HCT116 (cell line): ENCODE measurements at regions not wholly inside any gene's neighbourhood (a gene's known extent, or its start where the extent isn't known, plus 50 kb on each side); places are given as distances from the start of the nearest gene placed in this dataset.

Experiments
- ATAC-seq: fragments of 200-7000 bp; cut with Tn5 transposase; 2 replicates; pipeline ENCODE4 v1.9.1; 2020; ENCODE audit warnings: mild to moderate bottlenecking, moderate library complexity
- BruUV-seq: library from RNA; stranded (reverse); fragments of 400-500 nt; replicated peaks from 2 replicates; lab custom pipeline; 2021; lab: Mats Ljungman, UMichigan
- CTCF ChIA-PET: fragments of 300-600 bp; sonication (Branson Sonifier 250); formaldehyde crosslinking; loops from one replicate; lab custom pipeline; 2021; ENCODE audit warnings: antibody characterized with exemption; lab: Charles Lee
- POLR2A ChIA-PET: fragments of 300-600, 350-600 bp; sonication (Branson Sonifier 250); formaldehyde crosslinking; loops from one replicate; lab custom pipeline; 2021; ENCODE audit warnings: antibody characterized with exemption; lab: Charles Lee
- RAD21 ChIA-PET, 2 experiments: fragments of 300-600 bp; sonication (Branson Sonifier 250); formaldehyde crosslinking; loops; one replicate each; lab custom pipeline; 2023; ENCODE audit warnings: low total read pairs in 2 of 2; ENCODE audit not compliant: uncharacterized antibody in 2 of 2, unreplicated experiment in 2 of 2, low non-redundant PET in 1 of 2; lab: Charles Lee
- DNase-seq: peaks from one replicate; pipeline ENCODE4 v3.0.0-alpha.2; 2010; ENCODE audit warnings: low read depth, low spot score
- H2AFZ ChIP-seq: fragments of 200-600 bp; shearing (Covaris generic), sonication (generic); 2 replicates; pipeline ENCODE4 v1.6.1; 2017; ENCODE audit warnings: low read depth, mixed run types, mixed read lengths, antibody characterized with exemption, low read length; ENCODE audit not compliant: poor library complexity, severe bottlenecking
- H3K27ac ChIP-seq: 2 replicates; pipeline ENCODE4 v1.5.1; 2012; ENCODE audit warnings: low read depth, low read length
- H3K27me3 ChIP-seq: fragments of 200-600 bp; sonication (generic); 2 replicates; pipeline ENCODE4 v1.6.1; 2016; ENCODE audit warnings: mixed run types, low read length, mixed read lengths; ENCODE audit not compliant: insufficient read depth
- H3K36me3 ChIP-seq, 2 experiments: fragments of 200-500 bp in 1 of 2; fragments of 200-600 bp in 1 of 2; sonication (Bioruptor generic) in 1 of 2; sonication (generic) in 1 of 2; 2 replicates each; pipeline versions ENCODE4 v1.5.1 to v1.6.1; 2014 to 2016; ENCODE audit warnings: low read length in 2 of 2, inconsistent platforms in 1 of 2, mixed read lengths in 1 of 2, mixed run types in 1 of 2; ENCODE audit not compliant: insufficient read depth in 2 of 2, control insufficient read depth in 1 of 2
- H3K4me1 ChIP-seq, 2 experiments: fragments of 200-600 bp in 1 of 2; sonication (generic) in 1 of 2; 2 replicates each; pipeline versions ENCODE4 v1.5.1 to v1.6.1; 2012 to 2017; ENCODE audit warnings: low read length in 2 of 2, inconsistent platforms in 1 of 2, mild to moderate bottlenecking in 1 of 2, mixed read lengths in 1 of 2, mixed run types in 1 of 2, moderate library complexity in 1 of 2; ENCODE audit not compliant: insufficient read depth in 2 of 2, control insufficient read depth in 1 of 2
- H3K4me2 ChIP-seq: fragments of 200-600 bp; sonication (generic); 2 replicates; pipeline ENCODE4 v1.6.1; 2017; ENCODE audit warnings: mixed run types, low read length, mixed read lengths
- H3K4me3 ChIP-seq, 2 experiments: fragments of 200-600 bp in 1 of 2; sonication (generic) in 1 of 2; replicated peaks in 1 of 2; 2 replicates each; pipeline ENCODE4 v1.5.1; 2011 to 2016; ENCODE audit warnings: low read length in 2 of 2, control low read depth in 1 of 2, low read depth in 1 of 2, mild to moderate bottlenecking in 1 of 2, mixed read lengths in 1 of 2, mixed run types in 1 of 2
- H3K79me2 ChIP-seq: fragments of 200-600 bp; sonication (generic); 2 replicates; pipeline ENCODE4 v1.6.1; 2017; ENCODE audit warnings: mild to moderate bottlenecking, mixed run types, low read length, moderate library complexity, mixed read lengths; ENCODE audit not compliant: insufficient read depth
- H3K9ac ChIP-seq: fragments of 200-600 bp; sonication (generic); 2 replicates; pipeline ENCODE4 v1.6.1; 2016; ENCODE audit warnings: low read length, mixed read lengths
- H3K9me2 ChIP-seq: fragments of 200-600 bp; sonication (generic), shearing (Covaris generic); 2 replicates; pipeline ENCODE4 v1.6.1; 2017; ENCODE audit warnings: mixed run types, mild to moderate bottlenecking, moderate library complexity; ENCODE audit not compliant: insufficient read depth
- H3K9me3 ChIP-seq, 2 experiments: fragments of 200-500 bp in 1 of 2; fragments of 200-600 bp in 1 of 2; sonication (Bioruptor generic) in 1 of 2; sonication (generic) in 1 of 2; 2 replicates each; pipeline ENCODE4 v1.6.1; 2014 to 2017; ENCODE audit warnings: low read length in 2 of 2, mixed read lengths in 2 of 2, inconsistent platforms in 1 of 2, low read depth in 1 of 2, mild to moderate bottlenecking in 1 of 2, mixed run types in 1 of 2, moderate library complexity in 1 of 2; ENCODE audit not compliant: control insufficient read depth in 1 of 2, insufficient read depth in 1 of 2
- H4K20me1 ChIP-seq: fragments of 200-600 bp; sonication (generic), shearing (Covaris generic); 2 replicates; pipeline ENCODE4 v1.6.1; 2017; ENCODE audit warnings: mixed run types, mild to moderate bottlenecking, moderate library complexity; ENCODE audit not compliant: insufficient read depth
- CBX3 ChIP-seq: IDR thresholded peaks from 2 replicates; pipeline ENCODE4 v1.6.1; 2012; ENCODE audit warnings: low read depth
- CEBPB ChIP-seq: IDR thresholded peaks from 2 replicates; pipeline ENCODE4 v1.6.1; 2012; ENCODE audit warnings: low read depth
- EGR1 ChIP-seq: IDR thresholded peaks from 2 replicates; pipeline ENCODE4 v1.6.1; 2012; ENCODE audit warnings: low read depth
- ELF1 ChIP-seq: IDR thresholded peaks from 2 replicates; pipeline ENCODE4 v1.6.1; 2012; ENCODE audit warnings: low read depth, borderline replicate concordance
- EZH2 ChIP-seq: fragments of 200-600 bp; sonication (generic); IDR thresholded peaks from 2 replicates; pipeline ENCODE4 v1.6.1; 2017; ENCODE audit warnings: antibody characterized with exemption, mixed run types
- EZH2phosphoT487 ChIP-seq: fragments of 200-600 bp; IDR thresholded peaks from 2 replicates; pipeline ENCODE4 v1.6.1; 2018; ENCODE audit warnings: antibody characterized with exemption, borderline replicate concordance
- FOSL1 ChIP-seq: IDR thresholded peaks from 2 replicates; pipeline ENCODE4 v1.6.1; 2012; ENCODE audit warnings: low read depth
- JUND ChIP-seq: IDR thresholded peaks from 2 replicates; pipeline ENCODE4 v1.6.1; 2012
- POLR2A ChIP-seq: IDR thresholded peaks from 2 replicates; pipeline ENCODE4 v1.7.0; 2011; ENCODE audit warnings: borderline replicate concordance; ENCODE audit not compliant: insufficient read depth, insufficient read length; ENCODE audit errors: extremely low read depth
- POLR2AphosphoS5 ChIP-seq: IDR thresholded peaks from 2 replicates; pipeline ENCODE4 v1.6.1; 2011; ENCODE audit warnings: mild to moderate bottlenecking, low read depth, low read length, moderate library complexity
- SP1 ChIP-seq: IDR thresholded peaks from 2 replicates; pipeline ENCODE4 v1.6.1; 2012; ENCODE audit warnings: low read depth
- ZNF274 ChIP-seq: fragments of 200-500 bp; sonication (Bioruptor generic); IDR thresholded peaks from 2 replicates; pipeline ENCODE4 v1.6.1; 2014; ENCODE audit warnings: mild to moderate bottlenecking, low read depth, low read length, inconsistent platforms
- intact Hi-C: fragments of 100-400 bp; cut with micrococcal nuclease; formaldehyde crosslinking; loops from 2 replicates; pipeline ENCODE4 v1.10.0; 2022
- TF ChIP-seq, protein P1 (sequence below): IDR thresholded peaks from 2 replicates; pipeline ENCODE4 v1.6.1; 2012; ENCODE audit warnings: low read depth
- TF ChIP-seq, protein P2 (sequence below): IDR thresholded peaks from 2 replicates; pipeline ENCODE4 v1.6.1; 2012
- TF ChIP-seq, protein P3 (sequence below): IDR thresholded peaks from 2 replicates; pipeline ENCODE4 v1.6.1; 2011; ENCODE audit warnings: mild to moderate bottlenecking, low read length, moderate library complexity; ENCODE audit not compliant: insufficient replicate concordance; ENCODE audit errors: extremely low read depth
- TF ChIP-seq, protein P4 (sequence below), 3 experiments: fragments of 200-600 bp in 1 of 3; sonication (generic) in 1 of 3; IDR thresholded peaks in 2 of 3; conservative IDR thresholded peaks in 1 of 3; 2 replicates each; pipeline ENCODE4 v1.5.1; 2012 to 2017; ENCODE audit warnings: low read depth in 2 of 3, low read length in 2 of 3, antibody characterized with exemption in 1 of 3, borderline replicate concordance in 1 of 3, control low read depth in 1 of 3, mild to moderate bottlenecking in 1 of 3, mixed read lengths in 1 of 3, mixed run types in 1 of 3, moderate library complexity in 1 of 3; ENCODE audit not compliant: insufficient read depth in 1 of 3
- TF ChIP-seq, protein P5 (sequence below): IDR thresholded peaks from 2 replicates; pipeline ENCODE4 v1.6.1; 2012

DNA sequence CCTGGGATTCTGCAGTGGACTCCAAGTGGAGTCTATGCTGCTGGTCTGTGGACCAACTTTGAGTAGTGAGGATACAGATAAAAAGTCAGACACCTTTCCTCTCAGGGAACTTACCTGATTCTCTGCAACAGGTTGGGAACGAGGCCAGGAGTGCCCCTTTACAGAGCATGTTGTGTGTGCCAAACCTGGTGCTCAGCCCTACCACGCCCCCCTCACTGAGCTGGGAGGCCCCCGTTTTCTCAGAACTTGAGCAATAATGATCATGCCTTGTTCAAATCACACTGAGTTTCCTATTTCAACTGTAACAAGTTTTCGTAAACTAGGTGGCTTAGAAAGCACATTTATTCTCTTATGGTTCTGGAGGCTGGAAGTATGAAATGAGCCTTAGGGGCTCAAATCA, 182.0 kb downstream of the COPRS start:
- no peaks in the 10 kb centered on the region for H3K9me2 ChIP-seq
- peaks cover 0 to 16% of the 10 kb centered on the region in 2 experiments; a peak in 3 of 4 replicates for H3K4me1 ChIP-seq
- no peak overlapping the region for H3K27ac ChIP-seq
- H3K79me2 ChIP-seq, result no peaks in the 10 kb centered on the region
- H4K20me1 ChIP-seq, result no peaks in the 10 kb centered on the region
- H3K36me3 ChIP-seq, result no peaks in the 10 kb centered on the region
- intact Hi-C loops, result no loop called here
- no peaks in the 10 kb centered on the region for H3K9me3 ChIP-seq
- H3K9ac ChIP-seq, result no peak overlapping the region
- no peak overlapping the region for H3K4me3 ChIP-seq
- no peaks in the 10 kb centered on the region for H3K27me3 ChIP-seq
- no TSS peak for BruUV-seq
- CTCF ChIA-PET, result no interaction called here
- DNase-seq (no peak), ATAC-seq (no peak)
- no peak overlapping the region for H2AFZ ChIP-seq
- RAD21 ChIA-PET, result no interaction called here
- no peak overlapping the region for H3K4me2 ChIP-seq
- TF ChIP-seq CEBPB, result no peak
- TF ChIP-seq ZNF274, result no peak
- no peak for TF ChIP-seq JUND
- TF ChIP-seq EGR1, result no peak
- no peak for TF ChIP-seq FOSL1
- TF ChIP-seq, protein P1, sequence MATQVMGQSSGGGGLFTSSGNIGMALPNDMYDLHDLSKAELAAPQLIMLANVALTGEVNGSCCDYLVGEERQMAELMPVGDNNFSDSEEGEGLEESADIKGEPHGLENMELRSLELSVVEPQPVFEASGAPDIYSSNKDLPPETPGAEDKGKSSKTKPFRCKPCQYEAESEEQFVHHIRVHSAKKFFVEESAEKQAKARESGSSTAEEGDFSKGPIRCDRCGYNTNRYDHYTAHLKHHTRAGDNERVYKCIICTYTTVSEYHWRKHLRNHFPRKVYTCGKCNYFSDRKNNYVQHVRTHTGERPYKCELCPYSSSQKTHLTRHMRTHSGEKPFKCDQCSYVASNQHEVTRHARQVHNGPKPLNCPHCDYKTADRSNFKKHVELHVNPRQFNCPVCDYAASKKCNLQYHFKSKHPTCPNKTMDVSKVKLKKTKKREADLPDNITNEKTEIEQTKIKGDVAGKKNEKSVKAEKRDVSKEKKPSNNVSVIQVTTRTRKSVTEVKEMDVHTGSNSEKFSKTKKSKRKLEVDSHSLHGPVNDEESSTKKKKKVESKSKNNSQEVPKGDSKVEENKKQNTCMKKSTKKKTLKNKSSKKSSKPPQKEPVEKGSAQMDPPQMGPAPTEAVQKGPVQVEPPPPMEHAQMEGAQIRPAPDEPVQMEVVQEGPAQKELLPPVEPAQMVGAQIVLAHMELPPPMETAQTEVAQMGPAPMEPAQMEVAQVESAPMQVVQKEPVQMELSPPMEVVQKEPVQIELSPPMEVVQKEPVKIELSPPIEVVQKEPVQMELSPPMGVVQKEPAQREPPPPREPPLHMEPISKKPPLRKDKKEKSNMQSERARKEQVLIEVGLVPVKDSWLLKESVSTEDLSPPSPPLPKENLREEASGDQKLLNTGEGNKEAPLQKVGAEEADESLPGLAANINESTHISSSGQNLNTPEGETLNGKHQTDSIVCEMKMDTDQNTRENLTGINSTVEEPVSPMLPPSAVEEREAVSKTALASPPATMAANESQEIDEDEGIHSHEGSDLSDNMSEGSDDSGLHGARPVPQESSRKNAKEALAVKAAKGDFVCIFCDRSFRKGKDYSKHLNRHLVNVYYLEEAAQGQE, result no peak
- TF ChIP-seq, protein P2, sequence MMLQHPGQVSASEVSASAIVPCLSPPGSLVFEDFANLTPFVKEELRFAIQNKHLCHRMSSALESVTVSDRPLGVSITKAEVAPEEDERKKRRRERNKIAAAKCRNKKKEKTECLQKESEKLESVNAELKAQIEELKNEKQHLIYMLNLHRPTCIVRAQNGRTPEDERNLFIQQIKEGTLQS, result no peak
- TF ChIP-seq, protein P3, sequence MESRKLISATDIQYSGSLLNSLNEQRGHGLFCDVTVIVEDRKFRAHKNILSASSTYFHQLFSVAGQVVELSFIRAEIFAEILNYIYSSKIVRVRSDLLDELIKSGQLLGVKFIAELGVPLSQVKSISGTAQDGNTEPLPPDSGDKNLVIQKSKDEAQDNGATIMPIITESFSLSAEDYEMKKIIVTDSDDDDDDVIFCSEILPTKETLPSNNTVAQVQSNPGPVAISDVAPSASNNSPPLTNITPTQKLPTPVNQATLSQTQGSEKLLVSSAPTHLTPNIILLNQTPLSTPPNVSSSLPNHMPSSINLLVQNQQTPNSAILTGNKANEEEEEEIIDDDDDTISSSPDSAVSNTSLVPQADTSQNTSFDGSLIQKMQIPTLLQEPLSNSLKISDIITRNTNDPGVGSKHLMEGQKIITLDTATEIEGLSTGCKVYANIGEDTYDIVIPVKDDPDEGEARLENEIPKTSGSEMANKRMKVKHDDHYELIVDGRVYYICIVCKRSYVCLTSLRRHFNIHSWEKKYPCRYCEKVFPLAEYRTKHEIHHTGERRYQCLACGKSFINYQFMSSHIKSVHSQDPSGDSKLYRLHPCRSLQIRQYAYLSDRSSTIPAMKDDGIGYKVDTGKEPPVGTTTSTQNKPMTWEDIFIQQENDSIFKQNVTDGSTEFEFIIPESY, result no peak
- TF ChIP-seq EZH2phosphoT487, result no peak
- no peak for TF ChIP-seq SP1
- TF ChIP-seq EZH2, result no peak
- no peak for TF ChIP-seq POLR2A
- TF ChIP-seq CBX3, result no peak
- TF ChIP-seq, protein P4, sequence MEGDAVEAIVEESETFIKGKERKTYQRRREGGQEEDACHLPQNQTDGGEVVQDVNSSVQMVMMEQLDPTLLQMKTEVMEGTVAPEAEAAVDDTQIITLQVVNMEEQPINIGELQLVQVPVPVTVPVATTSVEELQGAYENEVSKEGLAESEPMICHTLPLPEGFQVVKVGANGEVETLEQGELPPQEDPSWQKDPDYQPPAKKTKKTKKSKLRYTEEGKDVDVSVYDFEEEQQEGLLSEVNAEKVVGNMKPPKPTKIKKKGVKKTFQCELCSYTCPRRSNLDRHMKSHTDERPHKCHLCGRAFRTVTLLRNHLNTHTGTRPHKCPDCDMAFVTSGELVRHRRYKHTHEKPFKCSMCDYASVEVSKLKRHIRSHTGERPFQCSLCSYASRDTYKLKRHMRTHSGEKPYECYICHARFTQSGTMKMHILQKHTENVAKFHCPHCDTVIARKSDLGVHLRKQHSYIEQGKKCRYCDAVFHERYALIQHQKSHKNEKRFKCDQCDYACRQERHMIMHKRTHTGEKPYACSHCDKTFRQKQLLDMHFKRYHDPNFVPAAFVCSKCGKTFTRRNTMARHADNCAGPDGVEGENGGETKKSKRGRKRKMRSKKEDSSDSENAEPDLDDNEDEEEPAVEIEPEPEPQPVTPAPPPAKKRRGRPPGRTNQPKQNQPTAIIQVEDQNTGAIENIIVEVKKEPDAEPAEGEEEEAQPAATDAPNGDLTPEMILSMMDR (IDR thresholded peaks at IDR 0.05 in 2 of 3, conservative IDR thresholded peaks at IDR 0.05 in 1 of 3; ENCODE audit: borderline replicate concordance in 1 of 3, insufficient read depth in 1 of 3, low read depth in 2 of 3, low read length in 2 of 3), result no peak
- no peak for TF ChIP-seq POLR2AphosphoS5
- TF ChIP-seq, protein P5, sequence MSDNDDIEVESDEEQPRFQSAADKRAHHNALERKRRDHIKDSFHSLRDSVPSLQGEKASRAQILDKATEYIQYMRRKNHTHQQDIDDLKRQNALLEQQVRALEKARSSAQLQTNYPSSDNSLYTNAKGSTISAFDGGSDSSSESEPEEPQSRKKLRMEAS, result no peak
- no peak for TF ChIP-seq ELF1
- POLR2A ChIA-PET, result no interaction called here
